Fibroblast of the conjunctiva (primary cell): ENCODE measurements at regions not wholly inside any gene's neighbourhood (a gene's known extent, or its start where the extent isn't known, plus 50 kb on each side); places are given as distances from the start of the nearest gene placed in this dataset.
"Not testable (repeated sequence)": the region's sequence is repeated elsewhere in the genome, so short reads cannot be mapped to it uniquely, and the experiment has no call there.

Experiments used
- DNase-seq: peaks from one replicate; pipeline ENCODE4 v3.0.0-alpha.2; 2010; ENCODE audit warnings: low read depth

- no peak for DNase-seq
These were observed 1761.3 kb upstream of the IGFBP7 start for GRCh38 chr4:58871509-58871908.

GRCh38 chr4:58849026-58849425, 1738.8 kb upstream of the IGFBP7 start:
- DNase-seq = no peak

GRCh38 chr4:58843455-58843854, 1733.3 kb upstream of the IGFBP7 start:
- DNase-seq = no peak

- DNase-seq = no peak
These were observed 1722.9 kb upstream of the IGFBP7 start for GRCh38 chr4:58833126-58833525.

- DNase-seq = no peak
These were observed 1715.1 kb upstream of the IGFBP7 start for GRCh38 chr4:58825278-58825677.

GRCh38 chr4:58818560-58818959, 1708.4 kb upstream of the IGFBP7 start:
- DNase-seq = not testable (repeated sequence)

GRCh38 chr4:58809948-58810347, 1699.8 kb upstream of the IGFBP7 start:
- DNase-seq = no peak

GRCh38 chr4:58809366-58809765, 1699.2 kb upstream of the IGFBP7 start:
- DNase-seq = no peak

GRCh38 chr4:58808817-58809216, 1698.6 kb upstream of the IGFBP7 start:
- no peak for DNase-seq

- DNase-seq = no peak
These were observed 1697.8 kb upstream of the IGFBP7 start for GRCh38 chr4:58807843-58808615.

GRCh38 chr4:58776627-58777026, 1666.4 kb upstream of the IGFBP7 start:
- no peak for DNase-seq

- DNase-seq = no peak
These were observed 1657.4 kb upstream of the IGFBP7 start for GRCh38 chr4:58767598-58767997.

GRCh38 chr4:58766763-58767162, 1656.6 kb upstream of the IGFBP7 start:
- no peak for DNase-seq

- no peak for DNase-seq
These were observed 1651.4 kb upstream of the IGFBP7 start for GRCh38 chr4:58761563-58761962.

GRCh38 chr4:58760737-58761136, 1650.6 kb upstream of the IGFBP7 start:
- DNase-seq = no peak

- no peak for DNase-seq
These were observed 1649.9 kb upstream of the IGFBP7 start for GRCh38 chr4:58760100-58760499.

- no peak for DNase-seq
These were observed 1639.0 kb upstream of the IGFBP7 start for GRCh38 chr4:58749206-58749605.

- DNase-seq = no peak
These were observed 1630.7 kb upstream of the IGFBP7 start for GRCh38 chr4:58740897-58741296.

GRCh38 chr4:58739275-58739674, 1629.1 kb upstream of the IGFBP7 start:
- no peak for DNase-seq

GRCh38 chr4:58738375-58738774, 1628.2 kb upstream of the IGFBP7 start:
- DNase-seq = no peak

GRCh38 chr4:58734030-58734674, 1624.0 kb upstream of the IGFBP7 start:
- no peak for DNase-seq

- no peak for DNase-seq
These were observed 1622.8 kb upstream of the IGFBP7 start for GRCh38 chr4:58732973-58733372.

GRCh38 chr4:58723954-58724353, 1613.8 kb upstream of the IGFBP7 start:
- DNase-seq = no peak

- DNase-seq = no peak
These were observed 1600.9 kb upstream of the IGFBP7 start for GRCh38 chr4:58711039-58711438.
